ENCODE measurements at regions not wholly inside any gene's neighbourhood (a gene's known extent, or its start where the extent isn't known, plus 50 kb on each side); places are given as distances from the start of the nearest gene placed in this dataset.

DNA sequence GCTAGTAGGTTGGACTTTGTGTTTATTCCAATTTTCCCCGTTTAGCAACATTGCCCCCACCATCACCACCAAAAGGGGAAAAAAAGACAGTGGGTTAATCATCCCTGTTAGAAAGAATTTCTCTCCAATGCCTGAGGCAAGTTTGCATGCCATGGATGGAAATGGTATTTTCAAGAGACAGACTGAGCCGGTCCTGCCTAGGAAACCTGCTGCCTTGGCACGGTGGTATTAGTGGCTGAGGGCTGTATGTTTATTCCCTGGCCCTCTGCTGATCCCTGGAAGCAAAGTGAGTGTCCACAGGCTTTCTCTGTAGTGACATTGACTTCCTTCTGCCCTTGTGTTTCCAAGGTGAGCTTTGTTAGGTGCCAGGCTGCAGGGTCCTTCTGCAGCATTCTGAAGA lies 427.0 kb upstream of the RBFOX1 start:
- H3K27ac ChIP-seq (ENCODE audit: insufficient read depth, low read depth, low read length), result no peak overlapping the region
- DNase-seq (ENCODE audit: low read depth, low spot score) (no peak), FAIRE-seq (no peak)
- no peaks in the 10 kb centered on the region for H3K79me2 ChIP-seq (ENCODE audit: control insufficient read depth, insufficient read depth, low read length)
- no TSS peak for BruUV-seq (replicated peaks)
- no peak overlapping the region for H3K4me2 ChIP-seq (ENCODE audit: insufficient read depth, low read length)
- peaks cover 8% of the 10 kb centered on the region for H3K9me3 ChIP-seq (replicated peaks; ENCODE audit: control insufficient read depth, insufficient read depth, low read length)
- ChIA-PET CTCF (no interaction called here), POLR2A (no interaction called here)
- H3K4me1 ChIP-seq (ENCODE audit: control insufficient read depth, extremely low read depth, insufficient read depth, low read length), result no peaks in the 10 kb centered on the region
- H3K36me3 ChIP-seq (ENCODE audit: control insufficient read depth in 2 of 2, extremely low read depth in 1 of 2, insufficient read depth in 2 of 2, low read length in 2 of 2), result no peaks in the 10 kb centered on the region
- no peak overlapping the region for H3K4me3 ChIP-seq (replicated peaks in 1 of 3; ENCODE audit: insufficient read depth in 1 of 3, low read depth in 1 of 3, low read length in 3 of 3)
- H2AFZ ChIP-seq (ENCODE audit: low read depth, low read length), result no peak overlapping the region
- H3K27me3 ChIP-seq (ENCODE audit: control insufficient read depth in 2 of 2, insufficient read depth in 2 of 2, low read length in 2 of 2), result no peaks in the 10 kb centered on the region
- H3K9me1 ChIP-seq (replicated peaks; ENCODE audit: control insufficient read depth, extremely low read depth, insufficient read depth, low read length), result no peaks in the 10 kb centered on the region
- intact Hi-C loops (cut with micrococcal nuclease) (no loop called here), dilution Hi-C loops (cut with MboI; ENCODE audit: extremely low pct_ligation_motif_present, low sequenced_read_pairs) (no loop called here)
- no peak overlapping the region for H3K9ac ChIP-seq (replicated peaks; ENCODE audit: extremely low read depth, insufficient read depth, low read length)
- no peaks in the 10 kb centered on the region for H4K20me1 ChIP-seq (replicated peaks; ENCODE audit: control insufficient read depth, extremely low read depth, insufficient read depth, low read length)
- no peak for TF ChIP-seq FOS (IDR thresholded peaks at IDR 0.05; ENCODE audit: borderline replicate concordance, insufficient read depth, low read length)
- no peak for TF ChIP-seq GATA2 (IDR thresholded peaks at IDR 0.05; ENCODE audit: insufficient read depth, insufficient read length, low read depth, low read length)
- TF ChIP-seq JUN (IDR thresholded peaks at IDR 0.05; ENCODE audit: borderline replicate concordance, insufficient read depth, insufficient read length, low read depth), result no peak
- TF ChIP-seq, protein P1, sequence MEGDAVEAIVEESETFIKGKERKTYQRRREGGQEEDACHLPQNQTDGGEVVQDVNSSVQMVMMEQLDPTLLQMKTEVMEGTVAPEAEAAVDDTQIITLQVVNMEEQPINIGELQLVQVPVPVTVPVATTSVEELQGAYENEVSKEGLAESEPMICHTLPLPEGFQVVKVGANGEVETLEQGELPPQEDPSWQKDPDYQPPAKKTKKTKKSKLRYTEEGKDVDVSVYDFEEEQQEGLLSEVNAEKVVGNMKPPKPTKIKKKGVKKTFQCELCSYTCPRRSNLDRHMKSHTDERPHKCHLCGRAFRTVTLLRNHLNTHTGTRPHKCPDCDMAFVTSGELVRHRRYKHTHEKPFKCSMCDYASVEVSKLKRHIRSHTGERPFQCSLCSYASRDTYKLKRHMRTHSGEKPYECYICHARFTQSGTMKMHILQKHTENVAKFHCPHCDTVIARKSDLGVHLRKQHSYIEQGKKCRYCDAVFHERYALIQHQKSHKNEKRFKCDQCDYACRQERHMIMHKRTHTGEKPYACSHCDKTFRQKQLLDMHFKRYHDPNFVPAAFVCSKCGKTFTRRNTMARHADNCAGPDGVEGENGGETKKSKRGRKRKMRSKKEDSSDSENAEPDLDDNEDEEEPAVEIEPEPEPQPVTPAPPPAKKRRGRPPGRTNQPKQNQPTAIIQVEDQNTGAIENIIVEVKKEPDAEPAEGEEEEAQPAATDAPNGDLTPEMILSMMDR (IDR thresholded peaks at IDR 0.05; ENCODE audit: extremely low read depth in 1 of 2, insufficient read depth in 1 of 2, low read depth in 1 of 2, low read length in 2 of 2), result no peak
- TF ChIP-seq POLR2AphosphoS5 (IDR thresholded peaks at IDR 0.05; ENCODE audit: insufficient read depth, low read depth, low read length), result no peak
- no peak for TF ChIP-seq POLR2A (IDR thresholded peaks at IDR 0.05; ENCODE audit: low read depth, low read length)
- no peak for TF ChIP-seq MYC (IDR thresholded peaks at IDR 0.05; ENCODE audit: low read depth, low read length)
- TF ChIP-seq, protein P2, sequence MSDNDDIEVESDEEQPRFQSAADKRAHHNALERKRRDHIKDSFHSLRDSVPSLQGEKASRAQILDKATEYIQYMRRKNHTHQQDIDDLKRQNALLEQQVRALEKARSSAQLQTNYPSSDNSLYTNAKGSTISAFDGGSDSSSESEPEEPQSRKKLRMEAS (IDR thresholded peaks at IDR 0.05; ENCODE audit: insufficient read depth, insufficient read length), result no peak
- no peak for TF ChIP-seq EZH2 (IDR thresholded peaks at IDR 0.05; ENCODE audit: borderline replicate concordance, low read depth, low read length, severe bottlenecking)
